MM.1S (cell line): ENCODE measurements at regions not wholly inside any gene's neighbourhood (a gene's known extent, or its start where the extent isn't known, plus 50 kb on each side); places are given as distances from the start of the nearest gene placed in this dataset.

Source experiments
- EZH2 ChIP-seq: fragments of 300-600 bp; sonication (generic); optimal IDR thresholded peaks from 2 replicates; pipeline ENCODE3; 2017; ENCODE audit warnings: low read depth, mild to moderate bottlenecking, antibody characterized with exemption, low read length, mixed read lengths
- TF ChIP-seq, protein P1 (sequence below): fragments of 300-600 bp; sonication (generic); IDR thresholded peaks from 2 replicates; pipeline ENCODE4 v1.5.1; 2016; ENCODE audit warnings: antibody characterized with exemption, low read length, mixed read lengths

DNA sequence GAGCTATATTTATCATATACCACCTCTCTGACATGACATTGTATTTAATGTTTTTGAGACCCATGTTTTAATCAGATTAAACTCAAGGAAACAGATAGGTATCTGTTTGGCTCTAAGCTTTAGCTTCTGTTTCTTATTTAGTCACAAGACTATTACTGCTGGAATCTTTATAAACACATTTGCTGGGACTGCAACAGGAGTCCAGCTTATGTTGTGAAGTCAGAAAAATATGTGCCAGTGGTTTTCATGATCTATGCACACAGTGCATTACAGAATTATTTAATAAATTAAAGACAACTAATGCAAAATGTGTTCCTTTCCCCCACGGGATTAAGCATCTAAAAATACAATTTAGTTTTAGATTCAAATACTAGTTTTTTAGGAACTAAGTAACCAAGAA, 338.9 kb downstream of the ZEB2 start:
- TF ChIP-seq EZH2 = no peak
- TF ChIP-seq, protein P1, sequence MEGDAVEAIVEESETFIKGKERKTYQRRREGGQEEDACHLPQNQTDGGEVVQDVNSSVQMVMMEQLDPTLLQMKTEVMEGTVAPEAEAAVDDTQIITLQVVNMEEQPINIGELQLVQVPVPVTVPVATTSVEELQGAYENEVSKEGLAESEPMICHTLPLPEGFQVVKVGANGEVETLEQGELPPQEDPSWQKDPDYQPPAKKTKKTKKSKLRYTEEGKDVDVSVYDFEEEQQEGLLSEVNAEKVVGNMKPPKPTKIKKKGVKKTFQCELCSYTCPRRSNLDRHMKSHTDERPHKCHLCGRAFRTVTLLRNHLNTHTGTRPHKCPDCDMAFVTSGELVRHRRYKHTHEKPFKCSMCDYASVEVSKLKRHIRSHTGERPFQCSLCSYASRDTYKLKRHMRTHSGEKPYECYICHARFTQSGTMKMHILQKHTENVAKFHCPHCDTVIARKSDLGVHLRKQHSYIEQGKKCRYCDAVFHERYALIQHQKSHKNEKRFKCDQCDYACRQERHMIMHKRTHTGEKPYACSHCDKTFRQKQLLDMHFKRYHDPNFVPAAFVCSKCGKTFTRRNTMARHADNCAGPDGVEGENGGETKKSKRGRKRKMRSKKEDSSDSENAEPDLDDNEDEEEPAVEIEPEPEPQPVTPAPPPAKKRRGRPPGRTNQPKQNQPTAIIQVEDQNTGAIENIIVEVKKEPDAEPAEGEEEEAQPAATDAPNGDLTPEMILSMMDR = no peak
